Neural cell (in vitro differentiated cells): ENCODE measurements at regions not wholly inside any gene's neighbourhood (a gene's known extent, or its start where the extent isn't known, plus 50 kb on each side); places are given as distances from the start of the nearest gene placed in this dataset.

ENCODE experiments used
- H2AFZ ChIP-seq: fragments of 200-600, 300-800 bp; sonication (generic), shearing (Covaris generic); 2 replicates; pipeline ENCODE4 v1.6.0; 2014; ENCODE audit warnings: low read depth, mild to moderate bottlenecking, antibody characterized with exemption, low read length, moderate library complexity
- H3F3A ChIP-seq: fragments of 200-600 bp; shearing (Covaris generic); 2 replicates; pipeline ENCODE4 v1.6.1; 2016; ENCODE audit warnings: mild to moderate bottlenecking, moderate library complexity, mixed read lengths, antibody characterized with exemption, low read length; ENCODE audit not compliant: insufficient read depth, poor library complexity, severe bottlenecking
- H3K27ac ChIP-seq: fragments of 200-600, 300-800 bp; sonication (generic), shearing (Covaris generic); 2 replicates; pipeline ENCODE4 v1.5.1; 2014; ENCODE audit warnings: mild to moderate bottlenecking, low read length, moderate library complexity
- H3K27me3 ChIP-seq: fragments of 300-800, 200-600 bp; sonication (generic), shearing (Covaris generic); 2 replicates; pipeline ENCODE4 v1.6.0; 2014; ENCODE audit warnings: mild to moderate bottlenecking, low read depth, low read length, moderate library complexity; ENCODE audit not compliant: insufficient read depth
- H3K36me3 ChIP-seq: fragments of 300-800, 200-600 bp; sonication (generic), shearing (Covaris generic); 2 replicates; pipeline ENCODE4 v1.5.1; 2014; ENCODE audit warnings: mild to moderate bottlenecking, antibody characterized with exemption, low read length, moderate library complexity; ENCODE audit not compliant: insufficient read depth
- H3K4me2 ChIP-seq: fragments of 300-800, 200-600 bp; sonication (generic), shearing (Covaris generic); 2 replicates; pipeline ENCODE4 v1.6.0; 2014; ENCODE audit warnings: mild to moderate bottlenecking, low read length
- H3K4me3 ChIP-seq: fragments of 300-800, 200-600 bp; sonication (generic), shearing (Covaris generic); 2 replicates; pipeline ENCODE4 v1.5.1; 2014; ENCODE audit warnings: mild to moderate bottlenecking, low read length, moderate library complexity
- H3K79me2 ChIP-seq: fragments of 200-600 bp; shearing (Covaris generic); replicated peaks from 2 replicates; pipeline ENCODE4 v1.6.0; 2014; ENCODE audit warnings: mild to moderate bottlenecking, low read length, moderate library complexity; ENCODE audit not compliant: insufficient read depth
- H3K9ac ChIP-seq: fragments of 300-800, 200-600 bp; sonication (generic), shearing (Covaris generic); 2 replicates; pipeline ENCODE4 v1.6.1; 2016; ENCODE audit warnings: mild to moderate bottlenecking, low read length, mixed read lengths
- H3K9me2 ChIP-seq: fragments of 200-600 bp; shearing (Covaris generic); 2 replicates; pipeline ENCODE4 v1.6.1; 2016; ENCODE audit warnings: mild to moderate bottlenecking, low read length, mixed read lengths; ENCODE audit not compliant: insufficient read depth
- H3K9me3 ChIP-seq: fragments of 200-600, 300-800 bp; sonication (generic), shearing (Covaris generic); 2 replicates; pipeline ENCODE4 v1.6.1; 2016; ENCODE audit warnings: mild to moderate bottlenecking, mixed run types, low read length, moderate library complexity, mixed read lengths
- H4K20me1 ChIP-seq: fragments of 200-600 bp; shearing (Covaris generic); 2 replicates; pipeline ENCODE4 v1.6.1; 2016; ENCODE audit warnings: mild to moderate bottlenecking, mixed run types; ENCODE audit not compliant: insufficient read depth
- EP300 ChIP-seq: fragments of 450-650 bp; conservative IDR thresholded peaks from 2 replicates; pipeline ENCODE4 v1.6.1; 2014; ENCODE audit warnings: antibody characterized with exemption, mild to moderate bottlenecking, moderate library complexity; ENCODE audit not compliant: poor library complexity, severe bottlenecking
- EZH2 ChIP-seq: fragments of 200-600, 300-800 bp; shearing (Covaris generic), sonication (generic); IDR thresholded peaks from 2 replicates; pipeline ENCODE4 v1.6.1; 2014; ENCODE audit warnings: antibody characterized with exemption, low read length, borderline replicate concordance, mild to moderate bottlenecking; ENCODE audit not compliant: insufficient read depth, poor library complexity, severe bottlenecking
- MXI1 ChIP-seq: fragments of 450-650 bp; conservative IDR thresholded peaks from 2 replicates; pipeline ENCODE4 v1.6.1; 2014; ENCODE audit warnings: antibody characterized with exemption, mild to moderate bottlenecking; ENCODE audit not compliant: poor library complexity, severe bottlenecking
- POLR2AphosphoS5 ChIP-seq: IDR thresholded peaks from 2 replicates; pipeline ENCODE4 v1.6.1; 2012
- RAD21 ChIP-seq: fragments of 450-650 bp; conservative IDR thresholded peaks from 2 replicates; pipeline ENCODE4 v1.6.1; 2014; ENCODE audit warnings: antibody characterized with exemption, mild to moderate bottlenecking, moderate library complexity
- SMC3 ChIP-seq: fragments of 450-650 bp; conservative IDR thresholded peaks from 2 replicates; pipeline ENCODE4 v1.6.1; 2014; ENCODE audit warnings: antibody characterized with exemption, mild to moderate bottlenecking, moderate library complexity; ENCODE audit not compliant: poor library complexity
- TAF1 ChIP-seq: IDR thresholded peaks from 2 replicates; pipeline ENCODE4 v1.6.1; 2012; ENCODE audit warnings: low read depth
- TF ChIP-seq, protein P1 (sequence below): fragments of 450-650 bp; IDR thresholded peaks from 2 replicates; pipeline ENCODE4 v1.5.1; 2014; ENCODE audit warnings: antibody characterized with exemption, mild to moderate bottlenecking, moderate library complexity; ENCODE audit not compliant: poor library complexity, severe bottlenecking
- TF ChIP-seq, protein P2 (sequence below): IDR thresholded peaks from 2 replicates; pipeline ENCODE4 v1.6.1; 2012; ENCODE audit warnings: borderline replicate concordance

DNA sequence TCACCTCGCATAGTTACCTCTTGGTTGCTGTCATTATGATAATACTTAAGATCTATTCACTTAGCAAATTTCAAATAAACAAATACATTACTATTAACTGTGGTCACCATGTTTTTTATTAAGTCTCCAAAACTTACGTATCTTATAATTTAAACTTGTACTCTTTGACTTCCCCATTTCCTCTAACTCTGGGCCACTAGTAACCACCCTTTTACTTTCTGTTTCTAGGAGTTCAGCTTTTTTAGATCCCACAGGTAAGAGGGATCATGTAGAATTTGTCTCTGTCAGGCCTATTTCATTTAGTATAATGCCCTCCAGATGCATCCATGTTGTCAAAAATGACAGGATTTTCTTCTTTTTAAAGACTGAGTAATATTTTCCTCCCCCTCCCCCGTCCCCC is 212.4 kb upstream of the C11orf87 start:
- Histone ChIP-seq H4K20me1 (no peaks in the 10 kb centered on the region), H3K9me2 (no peaks in the 10 kb centered on the region), H3K27me3 (no peaks in the 10 kb centered on the region), H3K4me3 (no peak overlapping the region), H3K27ac (no peak overlapping the region), H3K9me3 (no peaks in the 10 kb centered on the region), H2AFZ (no peak overlapping the region), H3K36me3 (no peaks in the 10 kb centered on the region), H3K4me2 (no peak overlapping the region), H3K79me2 (no peaks in the 10 kb centered on the region), H3K9ac (no peak overlapping the region), H3F3A (no peaks in the 10 kb centered on the region)
- no peak for TF ChIP-seq RAD21
- no peak for TF ChIP-seq TAF1
- TF ChIP-seq EZH2: no peak
- no peak for TF ChIP-seq EP300
- TF ChIP-seq MXI1: no peak
- TF ChIP-seq SMC3: no peak
- TF ChIP-seq, protein P1, sequence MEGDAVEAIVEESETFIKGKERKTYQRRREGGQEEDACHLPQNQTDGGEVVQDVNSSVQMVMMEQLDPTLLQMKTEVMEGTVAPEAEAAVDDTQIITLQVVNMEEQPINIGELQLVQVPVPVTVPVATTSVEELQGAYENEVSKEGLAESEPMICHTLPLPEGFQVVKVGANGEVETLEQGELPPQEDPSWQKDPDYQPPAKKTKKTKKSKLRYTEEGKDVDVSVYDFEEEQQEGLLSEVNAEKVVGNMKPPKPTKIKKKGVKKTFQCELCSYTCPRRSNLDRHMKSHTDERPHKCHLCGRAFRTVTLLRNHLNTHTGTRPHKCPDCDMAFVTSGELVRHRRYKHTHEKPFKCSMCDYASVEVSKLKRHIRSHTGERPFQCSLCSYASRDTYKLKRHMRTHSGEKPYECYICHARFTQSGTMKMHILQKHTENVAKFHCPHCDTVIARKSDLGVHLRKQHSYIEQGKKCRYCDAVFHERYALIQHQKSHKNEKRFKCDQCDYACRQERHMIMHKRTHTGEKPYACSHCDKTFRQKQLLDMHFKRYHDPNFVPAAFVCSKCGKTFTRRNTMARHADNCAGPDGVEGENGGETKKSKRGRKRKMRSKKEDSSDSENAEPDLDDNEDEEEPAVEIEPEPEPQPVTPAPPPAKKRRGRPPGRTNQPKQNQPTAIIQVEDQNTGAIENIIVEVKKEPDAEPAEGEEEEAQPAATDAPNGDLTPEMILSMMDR: no peak
- TF ChIP-seq, protein P2, sequence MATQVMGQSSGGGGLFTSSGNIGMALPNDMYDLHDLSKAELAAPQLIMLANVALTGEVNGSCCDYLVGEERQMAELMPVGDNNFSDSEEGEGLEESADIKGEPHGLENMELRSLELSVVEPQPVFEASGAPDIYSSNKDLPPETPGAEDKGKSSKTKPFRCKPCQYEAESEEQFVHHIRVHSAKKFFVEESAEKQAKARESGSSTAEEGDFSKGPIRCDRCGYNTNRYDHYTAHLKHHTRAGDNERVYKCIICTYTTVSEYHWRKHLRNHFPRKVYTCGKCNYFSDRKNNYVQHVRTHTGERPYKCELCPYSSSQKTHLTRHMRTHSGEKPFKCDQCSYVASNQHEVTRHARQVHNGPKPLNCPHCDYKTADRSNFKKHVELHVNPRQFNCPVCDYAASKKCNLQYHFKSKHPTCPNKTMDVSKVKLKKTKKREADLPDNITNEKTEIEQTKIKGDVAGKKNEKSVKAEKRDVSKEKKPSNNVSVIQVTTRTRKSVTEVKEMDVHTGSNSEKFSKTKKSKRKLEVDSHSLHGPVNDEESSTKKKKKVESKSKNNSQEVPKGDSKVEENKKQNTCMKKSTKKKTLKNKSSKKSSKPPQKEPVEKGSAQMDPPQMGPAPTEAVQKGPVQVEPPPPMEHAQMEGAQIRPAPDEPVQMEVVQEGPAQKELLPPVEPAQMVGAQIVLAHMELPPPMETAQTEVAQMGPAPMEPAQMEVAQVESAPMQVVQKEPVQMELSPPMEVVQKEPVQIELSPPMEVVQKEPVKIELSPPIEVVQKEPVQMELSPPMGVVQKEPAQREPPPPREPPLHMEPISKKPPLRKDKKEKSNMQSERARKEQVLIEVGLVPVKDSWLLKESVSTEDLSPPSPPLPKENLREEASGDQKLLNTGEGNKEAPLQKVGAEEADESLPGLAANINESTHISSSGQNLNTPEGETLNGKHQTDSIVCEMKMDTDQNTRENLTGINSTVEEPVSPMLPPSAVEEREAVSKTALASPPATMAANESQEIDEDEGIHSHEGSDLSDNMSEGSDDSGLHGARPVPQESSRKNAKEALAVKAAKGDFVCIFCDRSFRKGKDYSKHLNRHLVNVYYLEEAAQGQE: no peak

DNA sequence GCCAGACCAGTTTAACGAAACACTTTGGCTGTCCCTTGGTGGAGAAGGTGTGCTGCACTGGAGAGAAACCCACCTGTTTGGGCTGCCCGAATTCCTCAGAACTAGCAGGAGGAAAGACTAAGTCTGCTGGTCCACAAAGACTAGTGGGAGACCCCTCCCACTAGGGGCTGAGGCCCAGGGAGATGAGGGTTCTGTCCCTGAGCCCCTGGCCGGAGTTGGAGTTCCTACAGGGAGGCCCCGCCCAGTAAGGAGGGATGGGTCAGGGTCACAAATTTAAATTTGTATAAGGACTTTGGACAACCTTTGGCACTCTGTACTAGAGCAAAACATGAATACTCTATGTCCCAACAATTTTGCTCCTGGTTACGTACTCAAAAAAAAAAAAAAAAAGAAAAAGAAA is 200.8 kb upstream of the C11orf87 start:
- TF ChIP-seq MXI1 (no peak), RAD21 (no peak), POLR2AphosphoS5 (no peak), TAF1 (no peak), EP300 (no peak), SMC3 (no peak), EZH2 (no peak)
- TF ChIP-seq, protein P2: no peak
- TF ChIP-seq, protein P1: no peak
- Histone ChIP-seq H3K79me2 (no peaks in the 10 kb centered on the region), H3K36me3 (no peaks in the 10 kb centered on the region), H3K4me3 (no peak overlapping the region), H3K9ac (no peak overlapping the region), H4K20me1 (no peaks in the 10 kb centered on the region), H3K4me2 (no peak overlapping the region), H3K9me2 (no peaks in the 10 kb centered on the region), H3K27ac (no peak overlapping the region), H3F3A (no peaks in the 10 kb centered on the region), H2AFZ (no peak overlapping the region), H3K9me3 (no peaks in the 10 kb centered on the region), H3K27me3 (no peaks in the 10 kb centered on the region)
